ENCODE measurements at regions not wholly inside any gene's neighbourhood (a gene's known extent, or its start where the extent isn't known, plus 50 kb on each side); places are given as distances from the start of the nearest gene placed in this dataset.

- no peak for DNase-seq (ENCODE audit: low read depth in 2 of 2)
- TF ChIP-seq CTCF (IDR thresholded peaks at IDR 0.05; ENCODE audit: low read depth, low read length): no peak
- no peak overlapping the region for H3K4me3 ChIP-seq (replicated peaks in 1 of 2; ENCODE audit: low read depth in 2 of 2, low read length in 2 of 2)
These were observed 107.9 kb upstream of the TEX13D start for GRCh38 chrX:124224528-124224927.

- H3K4me3 ChIP-seq (replicated peaks in 1 of 2; ENCODE audit: low read depth in 2 of 2, low read length in 2 of 2): no peak overlapping the region
- DNase-seq (ENCODE audit: low read depth in 2 of 2): no peak
- TF ChIP-seq CTCF (IDR thresholded peaks at IDR 0.05; ENCODE audit: low read depth, low read length): no peak
These were observed 106.3 kb upstream of the TEX13D start for GRCh38 chrX:124226129-124226528.

GRCh38 chrX:124228849-124229248 is 103.6 kb upstream of the TEX13D start:
- H3K4me3 ChIP-seq (replicated peaks in 1 of 2; ENCODE audit: low read depth in 2 of 2, low read length in 2 of 2): no peak overlapping the region
- DNase-seq (ENCODE audit: low read depth in 2 of 2): no peak
- TF ChIP-seq CTCF (IDR thresholded peaks at IDR 0.05; ENCODE audit: low read depth, low read length): no peak

GRCh38 chrX:124229374-124229773 is 103.1 kb upstream of the TEX13D start:
- no peak overlapping the region for H3K4me3 ChIP-seq (replicated peaks in 1 of 2; ENCODE audit: low read depth in 2 of 2, low read length in 2 of 2)
- no peak for DNase-seq (ENCODE audit: low read depth in 2 of 2)
- no peak for TF ChIP-seq CTCF (IDR thresholded peaks at IDR 0.05; ENCODE audit: low read depth, low read length)

GRCh38 chrX:124230655-124231450 is 101.6 kb upstream of the TEX13D start:
- no peak for DNase-seq (ENCODE audit: low read depth in 2 of 2)
- no peak overlapping the region for H3K4me3 ChIP-seq (replicated peaks in 1 of 2; ENCODE audit: low read depth in 2 of 2, low read length in 2 of 2)
- TF ChIP-seq CTCF (IDR thresholded peaks at IDR 0.05; ENCODE audit: low read depth, low read length): no peak

- TF ChIP-seq CTCF (IDR thresholded peaks at IDR 0.05; ENCODE audit: low read depth, low read length): no peak
- H3K4me3 ChIP-seq (replicated peaks in 1 of 2; ENCODE audit: low read depth in 2 of 2, low read length in 2 of 2): no peak overlapping the region
- DNase-seq (ENCODE audit: low read depth in 2 of 2): no peak
These were observed 101.1 kb upstream of the TEX13D start for GRCh38 chrX:124231451-124231759.
